Psoas muscle (tissue), 7 donors: ENCODE measurements at regions not wholly inside any gene's neighbourhood (a gene's known extent, or its start where the extent isn't known, plus 50 kb on each side); places are given as distances from the start of the nearest gene placed in this dataset.

ENCODE experiments used
- ATAC-seq, 4 donors: fragments of 200-7000 bp; cut with Tn5 transposase; one replicate each; pipeline ENCODE4 v1.9.1; 2020; ENCODE audit warnings: moderate library complexity in 3 of 4, mild to moderate bottlenecking in 2 of 4
- DNase-seq, 2 donors: peaks; one replicate each; pipeline ENCODE4 v3.0.0-alpha.2; 2020
- H3K27ac ChIP-seq: fragments of 200-600 bp; one replicate; pipeline ENCODE4 v1.8.0; 2022
- H3K27me3 ChIP-seq, 3 donors: fragments of 200-600 bp in 1 of 3; one replicate each; pipeline versions ENCODE4 v1.6.1 to v1.8.0; 2013 to 2022; ENCODE audit warnings: low read length in 2 of 3, mild to moderate bottlenecking in 2 of 3, moderate library complexity in 1 of 3; ENCODE audit not compliant: insufficient read depth in 3 of 3
- H3K36me3 ChIP-seq, 2 donors: fragments of 200-600 bp in 1 of 2; one replicate each; pipeline versions ENCODE4 v1.6.1 to v1.8.0; 2013 to 2022; ENCODE audit warnings: low read depth in 1 of 2, mild to moderate bottlenecking in 1 of 2, moderate library complexity in 1 of 2; ENCODE audit not compliant: insufficient read depth in 1 of 2
- H3K4me1 ChIP-seq: fragments of 200-600 bp; one replicate; pipeline ENCODE4 v1.8.0; 2022
- H3K4me3 ChIP-seq: fragments of 200-600 bp; one replicate; pipeline ENCODE4 v1.8.0; 2022; ENCODE audit warnings: mild to moderate bottlenecking
- H3K9me3 ChIP-seq: fragments of 200-600 bp; one replicate; pipeline ENCODE4 v1.8.0; 2022
- WGBS, 3 donors: extraction: QIAGEN DNeasy Blood & Tissue Kit; methylation state at CpG; one replicate each; pipeline versions ENCODE4 v1.1.6 to v1.1.7; 2013; 5-methylcytosine and 5-hydroxymethylcytosine counted together
- intact Hi-C, 2 donors: fragments of 100-400 bp; cut with DNase I; formaldehyde crosslinking; loops; one replicate each; pipeline versions ENCODE4 v1.11.0 to v1.14.2; 2022
- TF ChIP-seq, protein P1 (sequence below): fragments of 200-600 bp; IDR thresholded peaks from one replicate; pipeline ENCODE4 v1.8.0; 2022; ENCODE audit warnings: antibody characterized with exemption
- donor health status: healthy with polysubstance abuse.
- donor health status: DM: no; HTN: no; CAD: no; lungs with moderate emphysema.
- donor health status: Bipolar disorder and iron deficiency.
- donor health status: healthy.
- donor health status: DM: yes; HTN: yes; CAD: no.
- donor health status: DM: no; HTN: no; CAD: no.
- donor health status: DM: yes; HTN: yes; CAD: no.

DNA sequence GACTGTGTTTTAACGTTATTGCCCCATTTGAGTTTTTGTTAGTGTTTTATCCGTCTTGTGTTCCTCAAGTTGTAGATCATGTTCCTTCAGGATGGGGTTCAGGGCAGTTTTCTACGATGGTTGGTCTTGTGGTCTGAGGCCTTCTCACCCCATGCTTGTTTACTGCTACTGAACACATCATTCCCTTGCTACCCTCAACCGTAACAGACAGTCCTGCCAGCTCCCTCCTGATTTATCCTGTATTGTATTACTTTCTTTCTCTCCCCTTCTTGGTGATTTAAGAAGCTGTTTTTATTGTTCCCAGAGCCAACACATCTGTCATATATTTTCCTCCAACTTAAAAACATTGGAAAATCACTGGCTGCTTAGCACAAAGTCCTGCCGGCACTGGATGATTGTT, 719.8 kb downstream of the INHBA start:
- H3K4me1 ChIP-seq: no peaks in the 10 kb centered on the region
- WGBS, 3 donors: 40 to 53% (median 42%) methylated on average over 5 of the region's 5 CpGs
- peak in 1 of 4 donors; percentile 38 for ATAC-seq
- no peak overlapping the region for H3K27ac ChIP-seq
- TF ChIP-seq, protein P1, sequence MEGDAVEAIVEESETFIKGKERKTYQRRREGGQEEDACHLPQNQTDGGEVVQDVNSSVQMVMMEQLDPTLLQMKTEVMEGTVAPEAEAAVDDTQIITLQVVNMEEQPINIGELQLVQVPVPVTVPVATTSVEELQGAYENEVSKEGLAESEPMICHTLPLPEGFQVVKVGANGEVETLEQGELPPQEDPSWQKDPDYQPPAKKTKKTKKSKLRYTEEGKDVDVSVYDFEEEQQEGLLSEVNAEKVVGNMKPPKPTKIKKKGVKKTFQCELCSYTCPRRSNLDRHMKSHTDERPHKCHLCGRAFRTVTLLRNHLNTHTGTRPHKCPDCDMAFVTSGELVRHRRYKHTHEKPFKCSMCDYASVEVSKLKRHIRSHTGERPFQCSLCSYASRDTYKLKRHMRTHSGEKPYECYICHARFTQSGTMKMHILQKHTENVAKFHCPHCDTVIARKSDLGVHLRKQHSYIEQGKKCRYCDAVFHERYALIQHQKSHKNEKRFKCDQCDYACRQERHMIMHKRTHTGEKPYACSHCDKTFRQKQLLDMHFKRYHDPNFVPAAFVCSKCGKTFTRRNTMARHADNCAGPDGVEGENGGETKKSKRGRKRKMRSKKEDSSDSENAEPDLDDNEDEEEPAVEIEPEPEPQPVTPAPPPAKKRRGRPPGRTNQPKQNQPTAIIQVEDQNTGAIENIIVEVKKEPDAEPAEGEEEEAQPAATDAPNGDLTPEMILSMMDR: no peak
- no peaks in the 10 kb centered on the region for H3K9me3 ChIP-seq
- no peak for DNase-seq
- no peaks in the 10 kb centered on the region for H3K36me3 ChIP-seq
- intact Hi-C loops: no loop called here
- H3K4me3 ChIP-seq: no peak overlapping the region
- no peaks in the 10 kb centered on the region for H3K27me3 ChIP-seq

DNA sequence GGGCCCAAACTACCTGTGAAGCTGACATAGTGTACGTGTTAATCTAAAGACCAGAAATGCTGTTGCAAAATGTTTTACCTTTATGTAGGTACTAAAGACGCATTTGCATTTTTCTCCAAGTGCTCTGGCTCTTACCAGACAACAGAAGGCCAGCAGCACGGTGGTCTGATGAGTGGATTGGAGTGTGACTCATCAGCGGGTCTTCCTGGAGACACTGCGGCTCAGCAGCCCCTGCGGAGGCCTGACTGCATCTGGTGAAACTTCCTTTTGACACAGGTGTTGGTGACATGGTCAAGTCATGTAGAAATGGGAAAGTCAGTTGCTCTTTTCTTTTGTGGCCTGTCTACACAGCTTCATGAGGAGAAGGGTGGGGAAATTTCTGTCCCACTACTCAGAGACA, 723.6 kb downstream of the INHBA start:
- ATAC-seq: no peak
- DNase-seq: no peak
- Histone ChIP-seq H3K27ac (no peak overlapping the region), H3K36me3 (no peaks in the 10 kb centered on the region), H3K4me3 (no peak overlapping the region), H3K27me3 (no peaks in the 10 kb centered on the region), H3K4me1 (no peaks in the 10 kb centered on the region), H3K9me3 (no peaks in the 10 kb centered on the region)
- TF ChIP-seq, protein P1: no peak
- WGBS, 3 donors: 89 to 92% (median 91%) methylated on average over 6 of the region's 6 CpGs
- intact Hi-C loops: no loop called here

DNA sequence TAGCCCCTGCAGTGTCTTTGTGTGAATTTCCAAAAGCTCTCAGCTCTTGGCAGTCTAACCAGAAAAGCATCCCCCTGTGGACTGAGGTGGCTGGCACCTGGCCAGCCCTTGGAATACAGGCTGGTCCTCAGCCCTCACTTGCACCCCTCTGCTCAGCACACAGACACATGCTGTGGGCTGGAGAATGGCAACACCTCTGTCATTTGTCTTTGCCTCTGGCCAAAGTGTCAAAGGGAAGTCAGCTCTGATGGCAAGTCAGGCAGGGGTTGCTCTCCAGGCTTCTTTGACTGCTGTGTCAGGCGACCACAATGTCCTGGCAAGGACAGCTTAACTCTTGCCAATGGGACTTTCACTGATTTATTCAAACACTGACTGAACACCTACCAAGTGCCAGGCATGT, 724.8 kb downstream of the INHBA start:
- intact Hi-C loops: no loop called here
- Histone ChIP-seq H3K4me3 (no peak overlapping the region), H3K4me1 (no peaks in the 10 kb centered on the region), H3K27ac (no peak overlapping the region), H3K27me3 (no peaks in the 10 kb centered on the region), H3K9me3 (no peaks in the 10 kb centered on the region), H3K36me3 (no peaks in the 10 kb centered on the region)
- ATAC-seq: no peak
- TF ChIP-seq, protein P1: no peak
- WGBS, 3 donors: 6 to 48% (median 19%) methylated on average over 1 of the region's 1 CpG
- DNase-seq: no peak

DNA sequence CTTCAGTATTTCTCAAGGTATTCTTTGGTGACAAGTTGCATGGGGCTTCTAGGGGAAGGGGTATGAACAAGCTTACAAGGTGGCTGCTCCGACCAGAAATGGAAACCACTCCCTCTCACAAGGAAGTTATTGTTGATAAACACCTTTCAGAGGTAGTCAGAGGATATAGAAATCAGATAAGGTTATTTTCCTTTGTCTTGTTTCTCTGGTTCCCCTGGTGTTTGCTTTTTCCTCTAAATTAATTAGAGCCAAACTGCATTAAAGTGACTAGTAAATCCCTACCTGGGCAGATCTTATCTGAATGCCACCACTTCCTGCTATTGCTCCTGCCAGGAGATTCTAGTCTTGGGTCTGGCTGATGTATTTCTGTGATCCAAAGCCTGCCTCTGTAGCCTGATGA, 725.4 kb downstream of the INHBA start:
- Histone ChIP-seq H3K27me3 (no peaks in the 10 kb centered on the region), H3K36me3 (no peaks in the 10 kb centered on the region), H3K4me3 (no peak overlapping the region), H3K27ac (no peak overlapping the region), H3K4me1 (no peaks in the 10 kb centered on the region), H3K9me3 (no peaks in the 10 kb centered on the region)
- ATAC-seq (no peak), DNase-seq (no peak)
- WGBS, 3 donors: 65 to 74% (median 66%) methylated on average over 1 of the region's 1 CpG
- intact Hi-C loops: no loop called here
- TF ChIP-seq, protein P1: no peak

DNA sequence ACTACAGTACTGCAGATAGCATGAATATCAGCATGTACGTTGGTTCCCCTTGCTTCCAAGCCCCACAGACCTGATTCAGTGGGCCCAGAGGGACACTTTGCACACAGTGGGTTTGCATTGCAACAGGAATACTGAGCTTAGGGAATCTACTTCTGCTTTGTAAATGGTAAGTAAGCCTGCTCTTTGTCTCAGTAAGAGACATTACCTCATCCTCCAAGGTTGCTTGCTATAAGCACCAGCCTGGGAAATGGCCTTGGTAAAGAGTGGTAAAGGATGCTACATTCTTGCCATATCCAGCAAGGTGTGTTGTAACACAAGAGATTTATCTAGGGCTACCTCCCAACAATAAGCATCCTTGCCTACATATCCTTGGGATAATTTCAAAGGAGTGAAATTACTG, 730.5 kb downstream of the INHBA start:
- H3K27ac ChIP-seq: no peak overlapping the region
- TF ChIP-seq, protein P1: no peak
- intact Hi-C loops: no loop called here
- 74 to 86% (median 80%) methylated on average over 1 of the region's 1 CpG for WGBS, 3 donors
- H3K4me1 ChIP-seq: no peaks in the 10 kb centered on the region
- no peak overlapping the region for H3K4me3 ChIP-seq
- H3K27me3 ChIP-seq: no peaks in the 10 kb centered on the region
- no peaks in the 10 kb centered on the region for H3K9me3 ChIP-seq
- no peak for ATAC-seq
- H3K36me3 ChIP-seq: no peaks in the 10 kb centered on the region
- DNase-seq: no peak
